WTC11 (cell line): ENCODE measurements at regions not wholly inside any gene's neighbourhood (a gene's known extent, or its start where the extent isn't known, plus 50 kb on each side); places are given as distances from the start of the nearest gene placed in this dataset.

ENCODE experiments used
- ATAC-seq: fragments of 200-7000 bp; cut with Tn5 transposase; 2 replicates; pipeline ENCODE4 v1.10.0; 2021; ENCODE audit warnings: mild to moderate bottlenecking, moderate library complexity
- CTCF ChIA-PET: fragments of 300-600 bp; sonication (Branson Sonifier 250); formaldehyde crosslinking; loops from one replicate; lab custom pipeline; 2021; ENCODE audit warnings: antibody characterized with exemption; lab: Charles Lee
- POLR2A ChIA-PET: fragments of 350-600 bp; sonication (Branson Sonifier 250); formaldehyde crosslinking; loops from one replicate; lab custom pipeline; 2021; ENCODE audit warnings: antibody characterized with exemption; lab: Charles Lee
- DNase-seq: peaks from one replicate; pipeline ENCODE4 v3.0.0; 2021; ENCODE audit warnings: low spot score
- H3K27ac Mint-ChIP-seq: 2 replicates; pipeline ENCODE4 v1.8.0; 2021; ENCODE audit warnings: mixed read lengths
- H3K27me3 Mint-ChIP-seq: 2 replicates; pipeline ENCODE4 v1.8.0; 2021; ENCODE audit warnings: low read depth, mild to moderate bottlenecking, moderate library complexity, mixed read lengths
- H3K36me3 Mint-ChIP-seq: 2 replicates; pipeline ENCODE4 v1.8.0; 2021; ENCODE audit warnings: mixed read lengths
- H3K4me1 Mint-ChIP-seq: 2 replicates; pipeline ENCODE4 v1.8.0; 2022; ENCODE audit warnings: mixed read lengths
- H3K4me3 Mint-ChIP-seq: 2 replicates; pipeline ENCODE4 v1.8.0; 2021; ENCODE audit warnings: mild to moderate bottlenecking, moderate library complexity, mixed read lengths
- H3K9me3 Mint-ChIP-seq: 2 replicates; pipeline ENCODE4 v1.8.0; 2021; ENCODE audit warnings: mixed read lengths
- CDX4 ChIP-seq: fragments of 250-450 bp; sonication (Bioruptor Pico); IDR thresholded peaks from 2 replicates; pipeline ENCODE4 v1.9.0; 2021; ENCODE audit warnings: moderate library complexity, mild to moderate bottlenecking, inconsistent platforms, borderline replicate concordance
- CREM ChIP-seq: sonication (generic); formaldehyde crosslinking; IDR thresholded peaks from 2 replicates; pipeline ENCODE4 v1.8.1; 2022; ENCODE audit warnings: mild to moderate bottlenecking, missing genetic modification reagents, moderate library complexity
- EMX1 ChIP-seq: fragments of 250-450 bp; sonication (Bioruptor Pico); IDR thresholded peaks from 2 replicates; pipeline ENCODE4 v1.8.0; 2021; ENCODE audit warnings: mild to moderate bottlenecking
- ESRRA ChIP-seq: sonication (generic); formaldehyde crosslinking; IDR thresholded peaks from 2 replicates; pipeline ENCODE4 v1.8.1; 2022; ENCODE audit warnings: mild to moderate bottlenecking, missing genetic modification reagents, borderline replicate concordance
- FOXK1 ChIP-seq: sonication (generic); formaldehyde crosslinking; IDR thresholded peaks from 2 replicates; pipeline ENCODE4 v1.8.0; 2022; ENCODE audit warnings: mild to moderate bottlenecking, moderate library complexity, missing genetic modification reagents
- HMGA2 ChIP-seq: fragments of 250-450 bp; sonication (Bioruptor Pico); IDR thresholded peaks from 2 replicates; pipeline ENCODE4 v1.4.0; 2021; ENCODE audit warnings: mild to moderate bottlenecking, moderate library complexity
- KAT7 ChIP-seq: sonication (generic); formaldehyde crosslinking; IDR thresholded peaks from 2 replicates; pipeline ENCODE4 v1.8.1; 2023; ENCODE audit warnings: missing genetic modification reagents, mild to moderate bottlenecking, borderline replicate concordance
- NR1H2 ChIP-seq: sonication (generic); formaldehyde crosslinking; IDR thresholded peaks from 2 replicates; pipeline ENCODE4 v1.9.0; 2021; ENCODE audit warnings: mild to moderate bottlenecking, moderate library complexity, missing genetic modification reagents
- RORB ChIP-seq: fragments of 250-450 bp; sonication (Bioruptor Pico); IDR thresholded peaks from 2 replicates; pipeline ENCODE4 v1.9.0; 2021; ENCODE audit warnings: mild to moderate bottlenecking
- STAT6 ChIP-seq: sonication (generic); formaldehyde crosslinking; conservative IDR thresholded peaks from 2 replicates; pipeline ENCODE4 v1.8.1; 2023; ENCODE audit warnings: mild to moderate bottlenecking, low read depth, missing genetic modification reagents, moderate library complexity
- ZNF317 ChIP-seq: sonication (generic); formaldehyde crosslinking; IDR thresholded peaks from 2 replicates; pipeline ENCODE4 v1.8.1; 2023; ENCODE audit warnings: low read depth, mild to moderate bottlenecking, moderate library complexity, missing genetic modification reagents, borderline replicate concordance
- TF ChIP-seq, protein P1 (sequence below): fragments of 200-600 bp; IDR thresholded peaks from 2 replicates; pipeline ENCODE4 v1.8.0; 2022; ENCODE audit warnings: antibody characterized with exemption
- TF ChIP-seq, protein P2 (sequence below): fragments of 250-450 bp; sonication (Bioruptor Pico); IDR thresholded peaks from 2 replicates; pipeline ENCODE4 v1.9.0; 2021; ENCODE audit warnings: mild to moderate bottlenecking, borderline replicate concordance
- TF ChIP-seq, protein P3 (sequence below): sonication (generic); formaldehyde crosslinking; IDR thresholded peaks from 2 replicates; pipeline ENCODE4 v1.8.0; 2022; ENCODE audit warnings: missing genetic modification reagents

DNA sequence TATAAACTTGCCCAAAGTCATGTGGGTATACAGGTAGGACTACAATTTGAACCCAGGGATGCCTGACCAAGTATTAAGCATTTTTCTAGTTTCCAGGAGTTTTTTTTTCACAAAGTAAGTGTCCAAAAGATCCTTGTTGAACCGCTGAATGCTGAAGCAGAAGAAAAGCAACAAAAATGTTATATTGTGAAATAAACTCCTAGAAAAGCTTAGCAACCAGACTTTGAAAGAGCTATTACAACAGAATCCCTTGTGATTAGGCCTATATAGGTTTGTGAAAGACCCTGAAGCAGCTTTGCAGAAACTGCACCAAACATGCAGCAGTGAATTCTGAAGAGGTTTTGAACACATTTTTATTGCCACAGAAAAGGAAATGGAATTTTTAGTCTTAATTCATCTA is 236.8 kb downstream of the TUSC7 start:
- no peaks in the 10 kb centered on the region for H3K36me3 Mint-ChIP-seq
- H3K4me1 Mint-ChIP-seq, result peaks cover 8% of the 10 kb centered on the region
- no peak for ATAC-seq
- TF ChIP-seq, protein P1, sequence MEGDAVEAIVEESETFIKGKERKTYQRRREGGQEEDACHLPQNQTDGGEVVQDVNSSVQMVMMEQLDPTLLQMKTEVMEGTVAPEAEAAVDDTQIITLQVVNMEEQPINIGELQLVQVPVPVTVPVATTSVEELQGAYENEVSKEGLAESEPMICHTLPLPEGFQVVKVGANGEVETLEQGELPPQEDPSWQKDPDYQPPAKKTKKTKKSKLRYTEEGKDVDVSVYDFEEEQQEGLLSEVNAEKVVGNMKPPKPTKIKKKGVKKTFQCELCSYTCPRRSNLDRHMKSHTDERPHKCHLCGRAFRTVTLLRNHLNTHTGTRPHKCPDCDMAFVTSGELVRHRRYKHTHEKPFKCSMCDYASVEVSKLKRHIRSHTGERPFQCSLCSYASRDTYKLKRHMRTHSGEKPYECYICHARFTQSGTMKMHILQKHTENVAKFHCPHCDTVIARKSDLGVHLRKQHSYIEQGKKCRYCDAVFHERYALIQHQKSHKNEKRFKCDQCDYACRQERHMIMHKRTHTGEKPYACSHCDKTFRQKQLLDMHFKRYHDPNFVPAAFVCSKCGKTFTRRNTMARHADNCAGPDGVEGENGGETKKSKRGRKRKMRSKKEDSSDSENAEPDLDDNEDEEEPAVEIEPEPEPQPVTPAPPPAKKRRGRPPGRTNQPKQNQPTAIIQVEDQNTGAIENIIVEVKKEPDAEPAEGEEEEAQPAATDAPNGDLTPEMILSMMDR, result no peak
- TF ChIP-seq, protein P2, sequence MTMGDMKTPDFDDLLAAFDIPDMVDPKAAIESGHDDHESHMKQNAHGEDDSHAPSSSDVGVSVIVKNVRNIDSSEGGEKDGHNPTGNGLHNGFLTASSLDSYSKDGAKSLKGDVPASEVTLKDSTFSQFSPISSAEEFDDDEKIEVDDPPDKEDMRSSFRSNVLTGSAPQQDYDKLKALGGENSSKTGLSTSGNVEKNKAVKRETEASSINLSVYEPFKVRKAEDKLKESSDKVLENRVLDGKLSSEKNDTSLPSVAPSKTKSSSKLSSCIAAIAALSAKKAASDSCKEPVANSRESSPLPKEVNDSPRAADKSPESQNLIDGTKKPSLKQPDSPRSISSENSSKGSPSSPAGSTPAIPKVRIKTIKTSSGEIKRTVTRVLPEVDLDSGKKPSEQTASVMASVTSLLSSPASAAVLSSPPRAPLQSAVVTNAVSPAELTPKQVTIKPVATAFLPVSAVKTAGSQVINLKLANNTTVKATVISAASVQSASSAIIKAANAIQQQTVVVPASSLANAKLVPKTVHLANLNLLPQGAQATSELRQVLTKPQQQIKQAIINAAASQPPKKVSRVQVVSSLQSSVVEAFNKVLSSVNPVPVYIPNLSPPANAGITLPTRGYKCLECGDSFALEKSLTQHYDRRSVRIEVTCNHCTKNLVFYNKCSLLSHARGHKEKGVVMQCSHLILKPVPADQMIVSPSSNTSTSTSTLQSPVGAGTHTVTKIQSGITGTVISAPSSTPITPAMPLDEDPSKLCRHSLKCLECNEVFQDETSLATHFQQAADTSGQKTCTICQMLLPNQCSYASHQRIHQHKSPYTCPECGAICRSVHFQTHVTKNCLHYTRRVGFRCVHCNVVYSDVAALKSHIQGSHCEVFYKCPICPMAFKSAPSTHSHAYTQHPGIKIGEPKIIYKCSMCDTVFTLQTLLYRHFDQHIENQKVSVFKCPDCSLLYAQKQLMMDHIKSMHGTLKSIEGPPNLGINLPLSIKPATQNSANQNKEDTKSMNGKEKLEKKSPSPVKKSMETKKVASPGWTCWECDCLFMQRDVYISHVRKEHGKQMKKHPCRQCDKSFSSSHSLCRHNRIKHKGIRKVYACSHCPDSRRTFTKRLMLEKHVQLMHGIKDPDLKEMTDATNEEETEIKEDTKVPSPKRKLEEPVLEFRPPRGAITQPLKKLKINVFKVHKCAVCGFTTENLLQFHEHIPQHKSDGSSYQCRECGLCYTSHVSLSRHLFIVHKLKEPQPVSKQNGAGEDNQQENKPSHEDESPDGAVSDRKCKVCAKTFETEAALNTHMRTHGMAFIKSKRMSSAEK, result no peak
- TF ChIP-seq ESRRA (CRISPR knock-in tag) (no peak), RORB (CRISPR knock-in tag) (no peak), EMX1 (CRISPR knock-in tag) (no peak), KAT7 (CRISPR knock-in tag) (no peak), ZNF317 (CRISPR knock-in tag) (no peak), FOXK1 (no peak), STAT6 (no peak), HMGA2 (no peak), CDX4 (CRISPR knock-in tag) (no peak), CREM (CRISPR knock-in tag) (no peak), NR1H2 (no peak)
- TF ChIP-seq, protein P3, sequence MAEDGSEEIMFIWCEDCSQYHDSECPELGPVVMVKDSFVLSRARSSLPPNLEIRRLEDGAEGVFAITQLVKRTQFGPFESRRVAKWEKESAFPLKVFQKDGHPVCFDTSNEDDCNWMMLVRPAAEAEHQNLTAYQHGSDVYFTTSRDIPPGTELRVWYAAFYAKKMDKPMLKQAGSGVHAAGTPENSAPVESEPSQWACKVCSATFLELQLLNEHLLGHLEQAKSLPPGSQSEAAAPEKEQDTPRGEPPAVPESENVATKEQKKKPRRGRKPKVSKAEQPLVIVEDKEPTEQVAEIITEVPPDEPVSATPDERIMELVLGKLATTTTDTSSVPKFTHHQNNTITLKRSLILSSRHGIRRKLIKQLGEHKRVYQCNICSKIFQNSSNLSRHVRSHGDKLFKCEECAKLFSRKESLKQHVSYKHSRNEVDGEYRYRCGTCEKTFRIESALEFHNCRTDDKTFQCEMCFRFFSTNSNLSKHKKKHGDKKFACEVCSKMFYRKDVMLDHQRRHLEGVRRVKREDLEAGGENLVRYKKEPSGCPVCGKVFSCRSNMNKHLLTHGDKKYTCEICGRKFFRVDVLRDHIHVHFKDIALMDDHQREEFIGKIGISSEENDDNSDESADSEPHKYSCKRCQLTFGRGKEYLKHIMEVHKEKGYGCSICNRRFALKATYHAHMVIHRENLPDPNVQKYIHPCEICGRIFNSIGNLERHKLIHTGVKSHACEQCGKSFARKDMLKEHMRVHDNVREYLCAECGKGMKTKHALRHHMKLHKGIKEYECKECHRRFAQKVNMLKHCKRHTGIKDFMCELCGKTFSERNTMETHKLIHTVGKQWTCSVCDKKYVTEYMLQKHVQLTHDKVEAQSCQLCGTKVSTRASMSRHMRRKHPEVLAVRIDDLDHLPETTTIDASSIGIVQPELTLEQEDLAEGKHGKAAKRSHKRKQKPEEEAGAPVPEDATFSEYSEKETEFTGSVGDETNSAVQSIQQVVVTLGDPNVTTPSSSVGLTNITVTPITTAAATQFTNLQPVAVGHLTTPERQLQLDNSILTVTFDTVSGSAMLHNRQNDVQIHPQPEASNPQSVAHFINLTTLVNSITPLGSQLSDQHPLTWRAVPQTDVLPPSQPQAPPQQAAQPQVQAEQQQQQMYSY (CRISPR knock-in tag), result no peak
- peaks cover 27% of the 10 kb centered on the region for H3K9me3 Mint-ChIP-seq
- no peak overlapping the region for H3K27ac Mint-ChIP-seq
- H3K27me3 Mint-ChIP-seq, result no peaks in the 10 kb centered on the region
- no peak for DNase-seq
- ChIA-PET CTCF (no interaction called here), POLR2A (interaction anchor here (1.1 kb wide), 1 partner anchor 71 kb away, joined by 3 read pairs; no protein-coding TSS in a partner anchor)
- no peak overlapping the region for H3K4me3 Mint-ChIP-seq
